GM23338 (cell line): ENCODE measurements at regions not wholly inside any gene's neighbourhood (a gene's known extent, or its start where the extent isn't known, plus 50 kb on each side); places are given as distances from the start of the nearest gene placed in this dataset.

Experiments
- ATAC-seq: fragments of 200-7000 bp; cut with Tn5 transposase; 3 replicates; pipeline ENCODE4 v1.9.1; 2020
- DNase-seq: peaks from one replicate; pipeline ENCODE4 v3.0.0-alpha.2; 2015; ENCODE audit warnings: low spot score
- H2AFZ ChIP-seq: fragments of 200-600 bp; sonication (generic); 2 replicates; pipeline ENCODE4 v1.8.0; 2016; ENCODE audit warnings: antibody characterized with exemption, mild to moderate bottlenecking, moderate library complexity
- H3F3A ChIP-seq: fragments of 200-600 bp; sonication (generic); replicated peaks from 2 replicates; pipeline ENCODE4 v1.8.0; 2017; ENCODE audit warnings: antibody characterized with exemption, mixed run types, low read depth
- H3K27ac ChIP-seq: fragments of 200-600 bp; sonication (generic); 2 replicates; pipeline ENCODE4 v1.6.1; 2016; ENCODE audit warnings: low read depth
- H3K27me3 ChIP-seq: fragments of 200-600 bp; sonication (generic); 2 replicates; pipeline ENCODE4 v1.8.0; 2016; ENCODE audit warnings: mild to moderate bottlenecking, mixed run types, moderate library complexity; ENCODE audit not compliant: insufficient read depth
- H3K36me3 ChIP-seq: fragments of 200-600 bp; sonication (generic); 2 replicates; pipeline ENCODE4 v1.8.0; 2016; ENCODE audit warnings: mild to moderate bottlenecking; ENCODE audit not compliant: insufficient read depth
- H3K4me1 ChIP-seq: fragments of 200-600 bp; sonication (generic); 2 replicates; pipeline ENCODE4 v1.8.0; 2016; ENCODE audit warnings: mild to moderate bottlenecking, moderate library complexity; ENCODE audit not compliant: insufficient read depth
- H3K4me2 ChIP-seq: fragments of 200-600 bp; sonication (generic); 2 replicates; pipeline ENCODE4 v1.7.1; 2017; ENCODE audit warnings: mixed run types
- H3K4me3 ChIP-seq: fragments of 200-600 bp; sonication (generic); 2 replicates; pipeline ENCODE4 v1.6.1; 2016; ENCODE audit warnings: mixed run types
- H3K79me2 ChIP-seq: fragments of 200-600 bp; sonication (generic); replicated peaks from 2 replicates; pipeline ENCODE4 v1.8.0; 2017; ENCODE audit warnings: mild to moderate bottlenecking; ENCODE audit not compliant: insufficient read depth
- H3K9me2 ChIP-seq: fragments of 200-600 bp; sonication (generic); 2 replicates; pipeline ENCODE4 v1.8.0; 2017; ENCODE audit not compliant: insufficient read depth
- H4K20me1 ChIP-seq: fragments of 200-600 bp; sonication (generic); replicated peaks from 2 replicates; pipeline ENCODE4 v1.8.0; 2017; ENCODE audit warnings: mild to moderate bottlenecking; ENCODE audit not compliant: insufficient read depth
- H3K27ac Mint-ChIP-seq: 2 replicates; pipeline ENCODE4 v1.8.0; 2020; ENCODE audit warnings: inconsistent platforms, mild to moderate bottlenecking, moderate library complexity, mixed read lengths
- H3K27me3 Mint-ChIP-seq: 3 replicates; pipeline ENCODE4 v1.8.0; 2022; ENCODE audit warnings: low read depth, mild to moderate bottlenecking, moderate library complexity, mixed read lengths, inconsistent platforms; ENCODE audit not compliant: insufficient read depth, poor library complexity
- H3K36me3 Mint-ChIP-seq: 3 replicates; pipeline ENCODE4 v1.8.0; 2021; ENCODE audit warnings: low read depth, mild to moderate bottlenecking, inconsistent platforms, moderate library complexity, mixed read lengths
- H3K4me1 Mint-ChIP-seq: 3 replicates; pipeline ENCODE4 v1.8.0; 2020; ENCODE audit warnings: mild to moderate bottlenecking, inconsistent platforms, mixed read lengths
- H3K4me3 Mint-ChIP-seq: 3 replicates; pipeline ENCODE4 v1.8.0; 2021; ENCODE audit warnings: moderate library complexity, mild to moderate bottlenecking, inconsistent platforms, mixed read lengths
- H3K9me3 Mint-ChIP-seq: 3 replicates; pipeline ENCODE4 v1.8.0; 2020; ENCODE audit warnings: moderate library complexity, mild to moderate bottlenecking, inconsistent platforms, mixed read lengths
- CREB1 ChIP-seq: fragments of 250-450 bp; sonication (Bioruptor Pico); IDR thresholded peaks from 2 replicates; pipeline ENCODE4 v1.5.0; 2020; ENCODE audit warnings: low read depth, mild to moderate bottlenecking, moderate library complexity
- ETS1 ChIP-seq: IDR thresholded peaks from 2 replicates; pipeline ENCODE4 v1.6.1; 2016; ENCODE audit warnings: antibody characterized with exemption
- EZH2 ChIP-seq: fragments of 200-600 bp; sonication (generic); IDR thresholded peaks from one replicate; pipeline ENCODE4 v1.8.0; 2017; ENCODE audit warnings: antibody characterized with exemption, mild to moderate bottlenecking, low read depth; ENCODE audit not compliant: unreplicated experiment
- EZH2phosphoT487 ChIP-seq: fragments of 200-600 bp; sonication (generic); IDR thresholded peaks from one replicate; pipeline ENCODE4 v1.8.1; 2018; ENCODE audit warnings: antibody characterized with exemption; ENCODE audit not compliant: unreplicated experiment
- JUNB ChIP-seq: IDR thresholded peaks from one replicate; pipeline ENCODE4 v1.6.1; 2016; ENCODE audit warnings: antibody characterized with exemption; ENCODE audit not compliant: unreplicated experiment
- NANOG ChIP-seq: IDR thresholded peaks from 2 replicates; pipeline ENCODE4 v1.6.1; 2016; ENCODE audit warnings: antibody characterized with exemption, borderline replicate concordance
- POLR2AphosphoS5 ChIP-seq: IDR thresholded peaks from 2 replicates; pipeline ENCODE4 v1.6.1; 2016; ENCODE audit warnings: antibody characterized with exemption, low read depth
- STAT1 ChIP-seq: IDR thresholded peaks from one replicate; pipeline ENCODE4 v1.6.1; 2016; ENCODE audit warnings: antibody characterized with exemption; ENCODE audit not compliant: unreplicated experiment
- ZNF114 ChIP-seq: fragments of 250-450 bp; sonication (Bioruptor Pico); IDR thresholded peaks from 2 replicates; pipeline ENCODE4 v1.5.0; 2020; ENCODE audit warnings: mild to moderate bottlenecking, moderate library complexity
- ZNF331 ChIP-seq: fragments of 250-450 bp; sonication (Bioruptor Pico); IDR thresholded peaks from 2 replicates; pipeline ENCODE4 v1.5.0; 2020; ENCODE audit warnings: low read depth, mild to moderate bottlenecking, moderate library complexity
- TF ChIP-seq, protein P1 (sequence below): fragments of 250-450 bp; sonication (Bioruptor Pico); IDR thresholded peaks from 2 replicates; pipeline ENCODE4 v1.5.0; 2020; ENCODE audit warnings: mild to moderate bottlenecking, moderate library complexity
- TF ChIP-seq, protein P2 (sequence below), 2 experiments: fragments of 200-600 bp in 1 of 2; sonication (generic) in 1 of 2; conservative IDR thresholded peaks; 2 replicates each; pipeline versions ENCODE4 v1.5.1 to v1.6.1; 2016 to 2017; ENCODE audit warnings: antibody characterized with exemption in 2 of 2, low read depth in 2 of 2, mild to moderate bottlenecking in 2 of 2, moderate library complexity in 1 of 2
- TF ChIP-seq, protein P3 (sequence below): IDR thresholded peaks from one replicate; pipeline ENCODE4 v1.6.1; 2018; ENCODE audit warnings: antibody characterized with exemption; ENCODE audit not compliant: unreplicated experiment

- H3K36me3 ChIP-seq: no peaks in the 10 kb centered on the region
- Mint-ChIP-seq H3K36me3 (no peaks in the 10 kb centered on the region), H3K27ac (no peak overlapping the region), H3K27me3 (no peaks in the 10 kb centered on the region), H3K4me3 (no peak overlapping the region), H3K4me1 (0 out of 3 replicates have a peak, but pooled peaks cover 3% of the 10 kb centered on the region), H3K9me3 (no peaks in the 10 kb centered on the region)
- DNase-seq (no peak), ATAC-seq (no peak)
- H3K4me1 ChIP-seq: no peaks in the 10 kb centered on the region
- no peak overlapping the region for H3K27ac ChIP-seq
- no peaks in the 10 kb centered on the region for H4K20me1 ChIP-seq
- H3K27me3 ChIP-seq: no peaks in the 10 kb centered on the region
- no peak overlapping the region for H3K4me3 ChIP-seq
- TF ChIP-seq ZNF331 (CRISPR knock-in tag) (no peak), ETS1 (no peak), EZH2phosphoT487 (no peak), ZNF114 (CRISPR knock-in tag) (no peak), CREB1 (no peak), NANOG (no peak), STAT1 (no peak), EZH2 (no peak), JUNB (no peak), POLR2AphosphoS5 (no peak)
- TF ChIP-seq, protein P1, sequence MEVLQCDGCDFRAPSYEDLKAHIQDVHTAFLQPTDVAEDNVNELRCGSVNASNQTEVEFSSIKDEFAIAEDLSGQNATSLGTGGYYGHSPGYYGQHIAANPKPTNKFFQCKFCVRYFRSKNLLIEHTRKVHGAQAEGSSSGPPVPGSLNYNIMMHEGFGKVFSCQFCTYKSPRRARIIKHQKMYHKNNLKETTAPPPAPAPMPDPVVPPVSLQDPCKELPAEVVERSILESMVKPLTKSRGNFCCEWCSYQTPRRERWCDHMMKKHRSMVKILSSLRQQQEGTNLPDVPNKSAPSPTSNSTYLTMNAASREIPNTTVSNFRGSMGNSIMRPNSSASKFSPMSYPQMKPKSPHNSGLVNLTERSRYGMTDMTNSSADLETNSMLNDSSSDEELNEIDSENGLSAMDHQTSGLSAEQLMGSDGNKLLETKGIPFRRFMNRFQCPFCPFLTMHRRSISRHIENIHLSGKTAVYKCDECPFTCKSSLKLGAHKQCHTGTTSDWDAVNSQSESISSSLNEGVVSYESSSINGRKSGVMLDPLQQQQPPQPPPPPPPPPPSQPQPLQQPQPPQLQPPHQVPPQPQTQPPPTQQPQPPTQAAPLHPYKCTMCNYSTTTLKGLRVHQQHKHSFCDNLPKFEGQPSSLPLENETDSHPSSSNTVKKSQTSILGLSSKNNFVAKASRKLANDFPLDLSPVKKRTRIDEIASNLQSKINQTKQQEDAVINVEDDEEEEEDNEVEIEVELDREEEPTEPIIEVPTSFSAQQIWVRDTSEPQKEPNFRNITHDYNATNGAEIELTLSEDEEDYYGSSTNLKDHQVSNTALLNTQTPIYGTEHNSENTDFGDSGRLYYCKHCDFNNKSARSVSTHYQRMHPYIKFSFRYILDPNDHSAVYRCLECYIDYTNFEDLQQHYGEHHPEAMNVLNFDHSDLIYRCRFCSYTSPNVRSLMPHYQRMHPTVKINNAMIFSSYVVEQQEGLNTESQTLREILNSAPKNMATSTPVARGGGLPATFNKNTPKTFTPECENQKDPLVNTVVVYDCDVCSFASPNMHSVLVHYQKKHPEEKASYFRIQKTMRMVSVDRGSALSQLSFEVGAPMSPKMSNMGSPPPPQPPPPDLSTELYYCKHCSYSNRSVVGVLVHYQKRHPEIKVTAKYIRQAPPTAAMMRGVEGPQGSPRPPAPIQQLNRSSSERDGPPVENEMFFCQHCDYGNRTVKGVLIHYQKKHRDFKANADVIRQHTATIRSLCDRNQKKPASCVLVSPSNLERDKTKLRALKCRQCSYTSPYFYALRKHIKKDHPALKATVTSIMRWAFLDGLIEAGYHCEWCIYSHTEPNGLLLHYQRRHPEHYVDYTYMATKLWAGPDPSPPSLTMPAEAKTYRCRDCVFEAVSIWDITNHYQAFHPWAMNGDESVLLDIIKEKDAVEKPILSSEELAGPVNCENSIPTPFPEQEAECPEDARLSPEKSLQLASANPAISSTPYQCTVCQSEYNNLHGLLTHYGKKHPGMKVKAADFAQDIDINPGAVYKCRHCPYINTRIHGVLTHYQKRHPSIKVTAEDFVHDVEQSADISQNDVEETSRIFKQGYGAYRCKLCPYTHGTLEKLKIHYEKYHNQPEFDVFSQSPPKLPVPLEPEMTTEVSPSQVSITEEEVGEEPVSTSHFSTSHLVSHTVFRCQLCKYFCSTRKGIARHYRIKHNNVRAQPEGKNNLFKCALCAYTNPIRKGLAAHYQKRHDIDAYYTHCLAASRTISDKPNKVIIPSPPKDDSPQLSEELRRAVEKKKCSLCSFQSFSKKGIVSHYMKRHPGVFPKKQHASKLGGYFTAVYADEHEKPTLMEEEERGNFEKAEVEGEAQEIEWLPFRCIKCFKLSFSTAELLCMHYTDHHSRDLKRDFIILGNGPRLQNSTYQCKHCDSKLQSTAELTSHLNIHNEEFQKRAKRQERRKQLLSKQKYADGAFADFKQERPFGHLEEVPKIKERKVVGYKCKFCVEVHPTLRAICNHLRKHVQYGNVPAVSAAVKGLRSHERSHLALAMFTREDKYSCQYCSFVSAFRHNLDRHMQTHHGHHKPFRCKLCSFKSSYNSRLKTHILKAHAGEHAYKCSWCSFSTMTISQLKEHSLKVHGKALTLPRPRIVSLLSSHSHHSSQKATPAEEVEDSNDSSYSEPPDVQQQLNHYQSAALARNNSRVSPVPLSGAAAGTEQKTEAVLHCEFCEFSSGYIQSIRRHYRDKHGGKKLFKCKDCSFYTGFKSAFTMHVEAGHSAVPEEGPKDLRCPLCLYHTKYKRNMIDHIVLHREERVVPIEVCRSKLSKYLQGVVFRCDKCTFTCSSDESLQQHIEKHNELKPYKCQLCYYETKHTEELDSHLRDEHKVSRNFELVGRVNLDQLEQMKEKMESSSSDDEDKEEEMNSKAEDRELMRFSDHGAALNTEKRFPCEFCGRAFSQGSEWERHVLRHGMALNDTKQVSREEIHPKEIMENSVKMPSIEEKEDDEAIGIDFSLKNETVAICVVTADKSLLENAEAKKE (CRISPR knock-in tag): no peak
- TF ChIP-seq, protein P2, sequence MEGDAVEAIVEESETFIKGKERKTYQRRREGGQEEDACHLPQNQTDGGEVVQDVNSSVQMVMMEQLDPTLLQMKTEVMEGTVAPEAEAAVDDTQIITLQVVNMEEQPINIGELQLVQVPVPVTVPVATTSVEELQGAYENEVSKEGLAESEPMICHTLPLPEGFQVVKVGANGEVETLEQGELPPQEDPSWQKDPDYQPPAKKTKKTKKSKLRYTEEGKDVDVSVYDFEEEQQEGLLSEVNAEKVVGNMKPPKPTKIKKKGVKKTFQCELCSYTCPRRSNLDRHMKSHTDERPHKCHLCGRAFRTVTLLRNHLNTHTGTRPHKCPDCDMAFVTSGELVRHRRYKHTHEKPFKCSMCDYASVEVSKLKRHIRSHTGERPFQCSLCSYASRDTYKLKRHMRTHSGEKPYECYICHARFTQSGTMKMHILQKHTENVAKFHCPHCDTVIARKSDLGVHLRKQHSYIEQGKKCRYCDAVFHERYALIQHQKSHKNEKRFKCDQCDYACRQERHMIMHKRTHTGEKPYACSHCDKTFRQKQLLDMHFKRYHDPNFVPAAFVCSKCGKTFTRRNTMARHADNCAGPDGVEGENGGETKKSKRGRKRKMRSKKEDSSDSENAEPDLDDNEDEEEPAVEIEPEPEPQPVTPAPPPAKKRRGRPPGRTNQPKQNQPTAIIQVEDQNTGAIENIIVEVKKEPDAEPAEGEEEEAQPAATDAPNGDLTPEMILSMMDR (conservative IDR thresholded peaks at IDR 0.05; ENCODE audit: low read depth in 2 of 2): no peak
- TF ChIP-seq, protein P3, sequence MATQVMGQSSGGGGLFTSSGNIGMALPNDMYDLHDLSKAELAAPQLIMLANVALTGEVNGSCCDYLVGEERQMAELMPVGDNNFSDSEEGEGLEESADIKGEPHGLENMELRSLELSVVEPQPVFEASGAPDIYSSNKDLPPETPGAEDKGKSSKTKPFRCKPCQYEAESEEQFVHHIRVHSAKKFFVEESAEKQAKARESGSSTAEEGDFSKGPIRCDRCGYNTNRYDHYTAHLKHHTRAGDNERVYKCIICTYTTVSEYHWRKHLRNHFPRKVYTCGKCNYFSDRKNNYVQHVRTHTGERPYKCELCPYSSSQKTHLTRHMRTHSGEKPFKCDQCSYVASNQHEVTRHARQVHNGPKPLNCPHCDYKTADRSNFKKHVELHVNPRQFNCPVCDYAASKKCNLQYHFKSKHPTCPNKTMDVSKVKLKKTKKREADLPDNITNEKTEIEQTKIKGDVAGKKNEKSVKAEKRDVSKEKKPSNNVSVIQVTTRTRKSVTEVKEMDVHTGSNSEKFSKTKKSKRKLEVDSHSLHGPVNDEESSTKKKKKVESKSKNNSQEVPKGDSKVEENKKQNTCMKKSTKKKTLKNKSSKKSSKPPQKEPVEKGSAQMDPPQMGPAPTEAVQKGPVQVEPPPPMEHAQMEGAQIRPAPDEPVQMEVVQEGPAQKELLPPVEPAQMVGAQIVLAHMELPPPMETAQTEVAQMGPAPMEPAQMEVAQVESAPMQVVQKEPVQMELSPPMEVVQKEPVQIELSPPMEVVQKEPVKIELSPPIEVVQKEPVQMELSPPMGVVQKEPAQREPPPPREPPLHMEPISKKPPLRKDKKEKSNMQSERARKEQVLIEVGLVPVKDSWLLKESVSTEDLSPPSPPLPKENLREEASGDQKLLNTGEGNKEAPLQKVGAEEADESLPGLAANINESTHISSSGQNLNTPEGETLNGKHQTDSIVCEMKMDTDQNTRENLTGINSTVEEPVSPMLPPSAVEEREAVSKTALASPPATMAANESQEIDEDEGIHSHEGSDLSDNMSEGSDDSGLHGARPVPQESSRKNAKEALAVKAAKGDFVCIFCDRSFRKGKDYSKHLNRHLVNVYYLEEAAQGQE: no peak
- no peaks in the 10 kb centered on the region for H3K9me2 ChIP-seq
- H3K4me2 ChIP-seq: no peak overlapping the region
- H3K79me2 ChIP-seq: no peaks in the 10 kb centered on the region
- no peak overlapping the region for H2AFZ ChIP-seq
- no peaks in the 10 kb centered on the region for H3F3A ChIP-seq
These were observed 99.5 kb downstream of the LYPLAL1 start for GRCh38 chr1:219273088-219273686.
